GM03348 (cell line): ENCODE measurements at regions not wholly inside any gene's neighbourhood (a gene's known extent, or its start where the extent isn't known, plus 50 kb on each side); places are given as distances from the start of the nearest gene placed in this dataset.
"Not testable (repeated sequence)": the region's sequence is repeated elsewhere in the genome, so short reads cannot be mapped to it uniquely, and the experiment has no call there.

Source experiments
- DNase-seq: peaks from one replicate; pipeline ENCODE4 v3.0.0; 2012; ENCODE audit warnings: low spot score

- no peak for DNase-seq
Measured at GRCh38 chr6:164694386-164694785, 615.0 kb downstream of the C6orf118 start.

GRCh38 chr6:164693944-164694343, 615.5 kb downstream of the C6orf118 start:
- no peak for DNase-seq

GRCh38 chr6:164692772-164693510, 616.5 kb downstream of the C6orf118 start:
- no peak for DNase-seq

GRCh38 chr6:164690702-164691500, 618.5 kb downstream of the C6orf118 start:
- no peak for DNase-seq

- DNase-seq: no peak
Measured at GRCh38 chr6:164690241-164690640, 619.2 kb downstream of the C6orf118 start.

- DNase-seq: no peak
Measured at GRCh38 chr6:164665328-164665727, 644.1 kb downstream of the C6orf118 start.

- no peak for DNase-seq
Measured at GRCh38 chr6:164663634-164664033, 645.8 kb downstream of the C6orf118 start.

GRCh38 chr6:164661716-164662115, 647.7 kb downstream of the C6orf118 start:
- no peak for DNase-seq

GRCh38 chr6:164660781-164661180, 648.6 kb downstream of the C6orf118 start:
- no peak for DNase-seq

- no peak for DNase-seq
Measured at GRCh38 chr6:164640956-164641355, 668.4 kb downstream of the C6orf118 start.

- no peak for DNase-seq
Measured at GRCh38 chr6:164628302-164628931, 681.0 kb downstream of the C6orf118 start.

- no peak for DNase-seq
Measured at GRCh38 chr6:164616917-164617524, 692.4 kb downstream of the C6orf118 start.

GRCh38 chr6:164612751-164613150, 696.7 kb downstream of the C6orf118 start:
- no peak for DNase-seq

- not testable (repeated sequence) for DNase-seq
Measured at GRCh38 chr6:164610859-164611258, 698.5 kb downstream of the C6orf118 start.

GRCh38 chr6:164602415-164602814, 707.0 kb downstream of the C6orf118 start:
- DNase-seq: not testable (repeated sequence)

GRCh38 chr6:164581563-164581962, 727.8 kb downstream of the C6orf118 start:
- DNase-seq: no peak

GRCh38 chr6:164579035-164579434, 730.4 kb downstream of the C6orf118 start:
- no peak for DNase-seq

GRCh38 chr6:164578616-164579015, 730.8 kb downstream of the C6orf118 start:
- DNase-seq: no peak

- no peak for DNase-seq
Measured at GRCh38 chr6:164570801-164571200, 738.6 kb downstream of the C6orf118 start.

- no peak for DNase-seq
Measured at GRCh38 chr6:164569509-164569908, 739.9 kb downstream of the C6orf118 start.

- no peak for DNase-seq
Measured at GRCh38 chr6:164563924-164564323, 745.5 kb downstream of the C6orf118 start.

GRCh38 chr6:164561656-164562055, 747.7 kb downstream of the C6orf118 start:
- DNase-seq: no peak
